Mammary epithelial cell (primary cell): ENCODE measurements at regions not wholly inside any gene's neighbourhood (a gene's known extent, or its start where the extent isn't known, plus 50 kb on each side); places are given as distances from the start of the nearest gene placed in this dataset.

Source experiments
- CTCF ChIP-seq, 2 donors: IDR thresholded peaks in 1 of 2; conservative IDR thresholded peaks in 1 of 2; 2 replicates each; pipeline ENCODE4 v1.5.1; 2011 to 2012; ENCODE audit warnings: inconsistent platforms in 2 of 2, low read length in 2 of 2, mild to moderate bottlenecking in 2 of 2, control low read depth in 1 of 2, low read depth in 1 of 2; ENCODE audit not compliant: insufficient read depth in 1 of 2; ENCODE audit errors: extremely low read depth in 1 of 2
- EZH2 ChIP-seq: IDR thresholded peaks from 2 replicates; pipeline ENCODE4 v1.6.1; 2012; ENCODE audit warnings: low read length, inconsistent platforms, borderline replicate concordance

GRCh38 chr1:96481409-96481808, 240.2 kb upstream of the PTBP2 start:
- TF ChIP-seq CTCF (conservative IDR thresholded peaks at IDR 0.05 in 1 of 2, IDR thresholded peaks at IDR 0.05 in 1 of 2; ENCODE audit: extremely low read depth in 1 of 2, insufficient read depth in 1 of 2, low read depth in 1 of 2, low read length in 2 of 2) (no peak), EZH2 (no peak)
